ENCODE measurements at regions not wholly inside any gene's neighbourhood (a gene's known extent, or its start where the extent isn't known, plus 50 kb on each side); places are given as distances from the start of the nearest gene placed in this dataset.

DNA sequence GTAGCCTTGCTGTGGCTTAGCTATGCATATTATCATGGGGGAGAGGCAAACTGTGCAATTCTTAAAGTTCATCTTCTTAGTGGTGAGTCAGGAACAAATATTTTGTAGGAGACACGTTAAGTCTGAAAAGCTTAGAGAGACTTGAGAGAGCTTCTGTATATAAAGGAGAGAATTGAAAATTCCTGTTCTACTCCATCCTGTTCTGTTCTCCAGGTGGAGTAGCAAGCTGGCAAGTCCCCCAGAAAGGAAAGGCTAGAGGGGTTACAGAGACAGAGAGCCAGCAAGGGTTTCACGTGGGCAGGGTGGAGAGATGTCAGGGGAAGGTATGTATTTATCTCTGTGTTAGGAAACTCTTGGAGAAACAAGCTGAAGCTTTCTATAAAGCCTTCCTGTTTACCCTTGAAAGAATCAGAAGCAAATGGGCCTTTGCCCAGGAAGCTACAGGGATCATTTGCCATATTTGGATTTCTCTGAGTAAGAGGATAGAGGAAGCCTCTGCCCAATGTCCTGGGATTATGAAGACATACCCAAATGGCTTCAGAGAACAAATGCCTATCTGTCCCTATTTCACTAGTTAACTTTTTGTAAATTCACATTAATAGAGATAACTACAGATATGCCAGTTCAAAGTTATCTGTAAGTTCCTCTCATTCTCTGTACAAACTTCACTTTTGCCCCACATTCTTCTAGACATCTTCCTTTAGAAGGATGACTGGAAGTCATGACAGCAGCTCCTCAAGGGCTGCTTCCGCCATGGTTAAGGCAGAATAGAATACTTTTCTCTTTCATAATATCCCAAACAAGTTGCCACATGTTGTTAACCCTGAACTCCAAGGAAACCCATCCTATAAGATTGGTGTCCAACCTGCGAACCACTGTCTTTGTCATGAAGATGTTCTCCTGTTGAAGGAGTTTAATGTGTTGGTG is 126.7 kb upstream of the NEDD9 start:
- DNase-seq (ENCODE audit: low spot score) = no peak

DNA sequence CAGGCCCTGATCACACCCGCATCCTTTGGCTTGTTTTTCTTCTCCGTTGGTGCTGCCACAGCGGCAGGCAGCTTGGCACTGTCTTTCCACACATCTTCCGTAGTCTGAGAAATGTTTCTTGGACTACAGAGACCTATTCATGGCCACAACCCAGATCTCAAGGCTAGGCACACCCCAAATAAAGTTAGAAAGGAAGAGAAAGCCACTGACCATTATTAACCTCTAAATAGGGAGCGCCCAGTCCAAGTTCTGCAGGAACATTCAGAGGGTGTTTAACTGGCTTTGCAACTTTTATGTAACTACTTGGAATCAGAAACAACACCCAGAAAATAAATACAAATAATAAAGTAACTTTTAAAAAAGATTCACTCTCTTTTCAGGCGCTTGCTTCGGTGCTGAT is 124.8 kb upstream of the NEDD9 start:
- no peak for DNase-seq (ENCODE audit: low spot score)

DNA sequence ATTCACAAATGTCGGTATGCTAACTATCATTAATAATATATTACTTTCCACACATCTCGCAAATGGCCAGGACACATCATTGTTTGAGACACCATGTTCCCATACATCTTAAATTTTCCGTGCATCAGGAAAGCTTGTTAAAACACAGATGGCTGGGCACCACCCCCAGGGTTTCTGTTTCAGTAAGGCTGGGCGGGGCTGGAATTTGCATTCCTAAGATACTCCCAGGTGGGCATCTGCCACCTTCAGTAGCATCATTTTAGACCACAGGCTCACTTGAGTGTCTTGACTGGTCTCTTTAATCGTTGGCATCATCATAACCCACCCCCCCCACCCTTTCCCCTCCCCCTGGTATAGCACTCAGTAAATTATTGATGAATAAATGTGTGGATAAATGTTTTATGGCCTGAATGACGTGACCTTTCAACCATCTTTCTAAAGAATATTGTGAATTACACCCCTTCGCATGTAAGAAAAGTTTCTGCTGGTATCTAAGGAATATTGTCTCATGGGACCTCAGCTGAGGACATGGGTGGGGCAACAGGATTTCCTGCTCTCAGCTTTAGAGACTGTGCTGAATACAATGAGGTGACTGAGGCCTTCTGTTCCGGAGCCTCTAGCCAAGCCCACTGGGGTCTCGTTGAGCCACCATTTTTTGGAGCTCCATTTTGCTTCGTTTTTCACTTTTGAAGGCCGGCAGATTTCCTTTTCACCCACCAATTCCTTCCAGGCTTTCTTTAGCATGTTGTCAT is 124.1 kb upstream of the NEDD9 start:
- DNase-seq (ENCODE audit: low spot score) = no peak

DNA sequence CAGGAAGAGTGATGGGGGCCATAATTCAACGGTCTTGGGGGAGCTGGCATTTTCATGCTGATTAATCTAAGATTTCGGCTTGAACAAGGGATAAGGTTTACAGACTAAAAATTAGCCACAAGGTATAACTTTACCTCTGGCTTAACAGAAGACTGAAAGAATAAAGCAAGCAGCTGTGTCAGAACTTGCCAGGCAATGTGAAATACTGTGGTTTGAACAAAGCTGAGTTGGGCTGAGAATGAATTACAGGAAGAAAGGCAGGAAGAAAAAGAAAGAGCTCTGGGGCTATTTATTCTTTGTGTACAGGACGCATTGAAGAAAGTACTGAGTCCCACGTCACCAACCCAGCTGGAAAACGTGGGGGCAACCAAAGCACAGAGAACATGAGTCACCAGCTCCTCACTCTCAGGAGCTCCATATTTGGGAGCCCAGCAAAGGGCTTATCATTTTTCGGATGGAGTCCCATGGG is 121.5 kb upstream of the NEDD9 start:
- peak; percentile 56 for DNase-seq (ENCODE audit: low spot score)

DNA sequence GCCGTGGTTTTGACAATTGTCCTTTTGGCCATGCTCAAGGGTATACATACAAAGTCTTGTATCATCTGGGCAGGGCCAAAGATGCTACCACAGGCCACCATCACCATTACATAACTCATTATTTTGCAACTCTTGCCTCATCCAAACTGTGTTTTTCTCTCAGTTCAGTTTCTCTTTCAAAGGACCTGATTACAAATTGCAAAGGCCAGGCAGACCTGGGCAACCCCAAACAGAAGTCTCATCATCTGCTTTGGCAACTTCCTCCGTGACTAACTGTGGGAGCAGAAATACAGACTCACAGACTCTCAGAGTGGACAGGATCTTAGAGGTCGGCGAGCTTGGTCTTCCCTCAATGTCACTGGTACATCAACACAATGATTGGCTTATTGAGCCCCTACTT is 117.8 kb upstream of the NEDD9 start:
- DNase-seq (ENCODE audit: low spot score) = no peak

DNA sequence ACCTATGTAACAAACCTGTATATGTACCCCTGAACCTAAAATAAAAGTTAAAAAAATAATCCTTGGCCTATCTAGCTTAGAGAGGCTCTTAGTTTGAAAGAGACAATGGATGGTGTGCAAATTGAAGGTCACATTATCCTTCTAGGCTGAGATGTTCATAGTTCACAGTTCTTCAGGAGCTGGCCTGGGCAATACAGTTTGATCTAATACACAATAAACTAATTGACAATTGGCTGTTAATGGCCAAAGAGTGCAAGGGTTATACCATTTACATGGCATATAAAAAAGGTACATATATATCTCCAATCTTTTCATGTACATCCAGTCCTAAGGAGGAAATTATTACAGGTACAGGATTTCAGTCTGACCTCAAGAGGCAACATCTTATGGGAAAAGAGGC is 117.4 kb upstream of the NEDD9 start:
- DNase-seq (ENCODE audit: low spot score) = no peak

DNA sequence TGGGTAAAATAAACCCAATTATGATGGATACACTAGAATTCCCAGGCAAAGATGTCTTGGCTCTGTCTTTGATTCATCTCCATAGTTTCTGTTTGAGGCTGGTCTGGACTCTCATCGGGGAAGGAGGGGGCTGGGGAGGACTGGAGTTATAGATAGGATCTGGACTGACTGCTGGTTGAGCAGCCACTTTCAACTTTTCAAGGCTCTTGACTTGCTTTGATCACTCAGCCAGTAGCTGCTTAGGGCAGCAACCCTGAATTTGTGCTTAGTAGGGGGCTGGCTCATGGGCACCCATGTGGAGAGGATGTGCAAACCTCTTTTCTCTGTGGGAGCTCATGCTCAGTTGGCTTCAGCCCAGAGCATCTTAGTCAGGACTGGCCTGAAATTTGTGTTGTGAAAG is 114.0 kb upstream of the NEDD9 start:
- DNase-seq (ENCODE audit: low spot score) = no peak

DNA sequence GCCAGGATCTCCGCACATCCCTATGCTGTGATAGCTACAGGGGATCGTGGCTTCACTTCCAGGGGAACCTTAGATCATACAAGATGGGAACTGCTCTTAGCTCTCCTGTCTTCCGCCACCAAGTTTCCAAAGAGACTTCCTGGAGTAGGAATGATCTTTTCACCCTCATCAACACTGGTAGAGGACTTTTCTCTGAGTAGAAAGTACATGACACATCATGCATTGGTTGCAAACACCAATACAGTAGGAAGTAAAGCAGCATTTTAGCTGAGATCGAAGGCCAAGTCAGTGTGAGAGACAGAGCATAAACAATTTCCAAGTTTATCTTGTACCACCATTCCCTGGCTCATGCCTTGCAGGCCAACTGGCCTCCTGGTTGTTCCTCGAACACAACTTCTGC is 113.1 kb upstream of the NEDD9 start:
- DNase-seq (ENCODE audit: low spot score) = no peak

DNA sequence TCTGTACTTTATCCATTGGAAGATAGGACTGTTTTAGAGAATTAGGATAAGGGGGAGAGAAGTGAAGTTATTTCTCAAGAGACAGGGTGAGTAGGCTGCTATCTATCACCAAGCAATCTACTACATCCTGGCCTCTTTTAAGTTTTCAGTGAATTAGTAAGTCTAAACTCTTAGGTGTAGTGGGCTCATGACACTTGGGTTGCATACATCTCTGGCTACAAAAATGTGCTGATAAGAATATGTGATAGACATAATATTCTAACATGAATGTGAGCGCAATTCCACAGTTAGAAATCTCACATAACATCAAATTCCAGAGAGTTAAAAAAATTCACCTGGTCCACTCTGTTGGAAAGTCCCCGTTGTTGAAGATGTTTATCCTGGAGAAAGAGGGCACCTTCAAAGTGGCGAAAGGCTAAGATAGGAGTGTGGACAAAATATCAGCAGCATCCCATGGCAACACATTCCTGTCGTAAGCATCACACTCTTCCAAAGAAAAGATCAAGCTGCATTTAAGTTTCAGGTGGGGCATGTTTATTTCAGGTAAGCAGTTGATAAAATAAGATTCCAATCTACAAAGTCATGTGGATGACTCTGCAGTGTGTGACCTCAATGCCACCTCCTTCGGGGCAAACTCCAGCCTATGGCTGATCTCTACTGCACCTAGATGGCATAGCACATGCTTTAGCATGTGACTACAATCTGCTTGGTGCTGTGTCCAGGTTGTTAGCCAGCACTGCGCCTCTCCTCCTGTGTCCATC is 111.7 kb upstream of the NEDD9 start:
- no peak for DNase-seq (ENCODE audit: low spot score)

DNA sequence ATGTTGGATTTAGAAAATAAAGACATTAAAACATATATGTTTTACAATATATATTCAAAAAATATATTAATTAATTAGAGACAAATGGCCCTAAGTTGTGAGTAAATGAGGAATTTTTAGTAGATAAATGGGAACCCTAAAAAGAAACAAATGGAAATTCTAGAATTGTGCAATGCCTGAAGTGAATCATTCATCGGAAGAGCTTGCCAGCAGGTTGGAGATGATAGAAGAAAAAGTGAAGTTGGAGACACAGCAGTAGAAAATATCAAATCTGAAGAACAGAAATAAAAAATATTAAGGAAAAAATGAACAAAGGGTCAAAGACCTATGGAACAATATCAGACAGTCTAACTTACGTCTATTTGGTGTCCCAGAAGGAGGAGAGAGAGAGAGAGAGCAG is 109.4 kb upstream of the NEDD9 start:
- no peak for DNase-seq (ENCODE audit: low spot score)

DNA sequence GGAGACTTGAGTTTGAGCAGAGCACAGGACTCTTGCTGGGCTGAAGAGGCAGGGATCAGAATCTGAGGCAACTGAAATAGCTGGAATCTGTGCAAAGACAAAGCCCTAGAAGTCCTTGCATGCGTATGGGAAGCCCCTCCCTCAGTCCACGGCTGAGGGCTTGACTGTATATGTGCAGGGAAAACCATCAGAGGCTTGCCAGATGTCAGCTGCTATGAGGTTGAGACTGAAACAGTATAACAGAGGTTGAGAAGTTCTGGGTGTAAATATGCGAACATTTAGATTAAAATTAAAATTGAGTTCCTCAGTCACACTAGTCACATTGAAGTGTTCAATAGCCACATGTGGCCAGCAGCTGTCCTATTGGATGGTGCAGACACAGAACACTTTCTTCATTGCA is 108.8 kb upstream of the NEDD9 start:
- DNase-seq (ENCODE audit: low spot score) = no peak

DNA sequence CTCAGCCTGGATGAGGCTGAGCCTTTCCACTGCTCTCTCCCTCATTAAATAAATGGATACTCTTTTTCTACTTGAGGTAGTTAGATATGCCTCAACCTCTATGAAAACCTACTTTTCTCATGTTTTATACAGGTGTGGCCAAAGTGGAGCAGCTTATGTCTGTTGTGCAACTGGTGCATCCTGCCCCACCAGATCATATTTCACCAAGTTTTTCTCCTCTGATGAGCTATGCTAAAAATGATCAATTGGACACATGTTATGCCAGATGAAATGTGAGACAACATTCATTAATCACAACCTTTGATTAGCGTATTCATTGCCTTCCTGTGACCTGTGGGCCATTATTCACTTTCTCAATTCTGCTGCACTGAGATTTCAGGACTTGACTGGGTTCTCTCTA is 106.9 kb upstream of the NEDD9 start:
- DNase-seq (ENCODE audit: low spot score) = no peak

DNA sequence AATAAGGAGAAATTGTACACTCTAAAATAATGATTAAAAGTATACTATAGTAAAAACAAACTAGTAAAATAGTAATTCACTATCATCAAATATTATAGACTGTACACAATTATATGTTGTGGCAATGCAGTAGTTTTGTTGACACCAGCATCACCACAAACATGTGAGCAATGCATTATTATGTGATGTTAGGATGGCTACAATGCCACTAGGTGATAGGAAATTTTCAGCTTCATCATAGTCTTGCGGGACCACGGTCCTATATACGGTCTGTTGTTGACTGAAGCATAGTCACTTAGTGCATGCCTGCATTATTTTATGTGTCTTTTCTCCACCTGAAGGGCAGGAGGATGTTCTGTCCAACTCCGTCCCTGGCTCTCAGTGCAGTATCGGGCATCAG is 104.8 kb upstream of the NEDD9 start:
- no peak for DNase-seq (ENCODE audit: low spot score)

DNA sequence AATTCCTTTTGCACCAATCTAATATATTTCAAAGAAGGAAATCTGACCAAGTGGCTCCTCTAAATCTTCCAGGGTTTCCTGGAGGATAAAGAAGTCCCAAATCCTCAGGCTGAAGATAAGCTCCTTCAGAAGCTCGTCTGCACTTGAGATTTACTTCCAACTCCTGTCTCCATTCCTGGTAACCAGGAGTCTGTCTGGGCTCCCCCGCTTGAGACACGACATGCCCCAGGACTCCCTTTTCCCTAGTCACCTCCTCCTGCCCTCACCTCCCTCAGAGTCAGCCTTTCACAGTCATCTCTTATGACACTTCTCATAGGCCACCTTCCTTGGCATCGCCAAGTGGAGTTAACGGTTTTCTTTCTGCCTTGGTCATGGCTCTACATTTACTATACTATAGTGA is 103.4 kb upstream of the NEDD9 start:
- no peak for DNase-seq (ENCODE audit: low spot score)

DNA sequence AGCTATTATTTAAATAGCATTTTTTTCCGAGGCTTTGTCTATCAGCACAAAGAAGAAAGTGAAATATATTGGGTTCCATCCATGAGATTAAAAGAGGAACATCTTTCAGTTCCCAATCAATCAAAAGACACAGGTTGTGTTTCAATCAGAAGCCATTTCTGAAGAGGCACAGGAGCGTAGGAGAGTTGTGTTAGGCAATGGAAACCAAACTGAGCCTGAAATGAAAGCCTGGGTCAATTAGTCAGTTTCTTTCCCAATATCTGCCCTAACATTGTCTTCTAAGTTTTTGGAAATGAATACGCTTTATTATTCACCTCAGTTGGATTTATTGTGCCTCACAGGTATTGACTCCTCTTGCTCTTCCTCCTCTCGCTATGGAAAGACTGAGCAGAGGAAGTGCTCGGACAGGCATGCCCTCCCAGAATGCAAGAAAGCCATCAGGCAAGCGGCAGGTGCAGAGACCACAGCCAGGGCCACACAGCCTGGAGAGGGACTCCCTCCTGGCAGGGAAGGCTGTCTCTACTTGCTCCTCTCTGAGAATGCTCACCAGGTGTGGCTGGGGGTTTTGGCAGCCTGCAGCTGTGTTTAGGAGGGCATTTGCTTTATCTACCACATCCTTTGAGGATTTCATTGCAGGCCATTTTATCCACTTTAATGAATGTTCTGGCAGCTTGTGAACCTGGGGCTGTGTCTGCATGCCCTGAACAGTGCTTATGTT is 100.8 kb upstream of the NEDD9 start:
- DNase-seq (ENCODE audit: low spot score) = no peak

DNA sequence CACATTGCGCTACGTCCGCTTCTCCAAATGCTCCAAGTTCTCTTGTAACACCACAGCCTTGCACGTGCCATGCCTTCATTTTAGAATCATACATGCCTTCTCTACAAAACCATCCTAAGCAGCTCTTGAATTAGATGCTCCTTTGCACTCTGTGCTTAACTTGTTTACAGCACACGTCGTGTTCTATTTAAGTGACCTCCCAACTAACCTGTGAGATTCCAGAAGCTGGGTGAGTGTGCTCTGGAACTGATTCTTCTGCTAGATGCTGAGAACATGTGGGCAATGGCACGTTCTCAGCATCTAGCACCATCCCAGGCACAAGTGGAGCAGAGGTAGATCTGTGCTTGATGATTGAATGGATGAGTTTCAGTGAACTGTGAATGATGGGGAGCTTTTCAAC is 100.0 kb upstream of the NEDD9 start:
- no peak for DNase-seq (ENCODE audit: low spot score)

DNA sequence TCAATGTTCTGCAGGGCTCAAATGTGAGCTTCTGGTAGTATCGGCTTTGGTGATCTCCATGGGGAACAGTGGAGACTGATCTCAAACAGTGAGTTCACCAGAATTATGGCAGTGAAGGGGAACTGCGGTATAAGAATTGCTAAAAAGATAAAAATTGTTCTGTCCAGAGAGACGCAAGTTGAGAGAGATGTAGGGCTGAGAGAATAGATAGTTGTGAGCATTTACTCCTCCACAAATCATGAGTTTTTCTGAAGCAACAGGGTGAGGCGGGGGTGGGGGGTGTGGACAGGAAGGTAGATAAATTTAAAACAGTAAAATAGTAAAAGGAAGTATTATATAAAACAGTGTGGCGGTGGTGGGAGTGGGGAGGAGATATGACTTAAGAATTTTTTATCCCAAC is 98.6 kb upstream of the NEDD9 start:
- no peak for DNase-seq (ENCODE audit: low spot score)

DNA sequence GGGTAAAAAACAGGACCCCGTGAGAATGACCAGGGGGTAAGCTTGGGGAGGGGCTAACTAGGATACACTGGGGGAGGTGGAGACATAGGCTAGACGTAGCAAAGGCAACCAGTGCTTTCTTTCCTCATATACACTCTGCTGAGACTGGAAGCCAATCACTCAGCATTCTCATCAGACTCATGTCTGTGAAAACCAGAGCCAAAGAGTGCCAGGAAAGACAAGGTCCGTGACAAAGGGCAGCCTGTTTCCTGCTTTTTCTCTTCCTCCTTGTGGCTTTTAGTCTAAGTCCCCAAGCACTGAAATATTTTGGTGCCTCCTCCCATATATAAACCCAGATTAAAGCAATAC is 97.9 kb upstream of the NEDD9 start:
- peak; percentile 21 for DNase-seq (ENCODE audit: low spot score)

DNA sequence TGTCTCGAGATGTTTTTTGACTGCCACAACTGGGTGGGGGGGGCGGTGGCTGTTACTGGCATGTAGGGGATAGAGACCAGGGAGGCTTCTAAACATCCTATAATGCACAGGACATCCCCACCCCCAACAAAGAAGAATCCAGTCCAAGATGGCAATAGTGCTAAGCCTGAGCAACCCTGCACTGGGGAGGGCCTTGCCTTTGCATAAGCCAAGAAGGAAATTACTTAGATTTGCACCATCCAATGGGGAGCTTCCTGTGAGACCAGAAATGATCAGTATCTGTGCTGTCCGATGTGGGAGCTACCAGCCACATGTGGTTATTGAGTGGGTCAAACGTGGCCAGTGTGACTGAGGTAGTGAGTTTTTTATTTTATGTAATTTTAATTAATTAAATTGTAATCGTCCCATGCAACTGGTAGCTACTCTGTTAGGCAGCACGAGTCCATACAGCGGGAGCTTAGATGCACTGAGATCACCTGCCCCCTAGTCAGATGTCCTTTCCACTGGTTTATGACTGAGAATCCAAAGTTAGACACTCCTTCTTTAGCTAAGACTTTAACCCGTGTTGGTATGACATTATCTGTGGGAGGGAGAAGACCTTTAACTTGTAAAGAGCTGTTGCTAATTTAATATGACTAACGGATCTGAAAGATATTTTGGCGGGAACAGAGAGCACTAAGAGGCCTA is 97.4 kb upstream of the NEDD9 start:
- DNase-seq (ENCODE audit: low spot score) = no peak

DNA sequence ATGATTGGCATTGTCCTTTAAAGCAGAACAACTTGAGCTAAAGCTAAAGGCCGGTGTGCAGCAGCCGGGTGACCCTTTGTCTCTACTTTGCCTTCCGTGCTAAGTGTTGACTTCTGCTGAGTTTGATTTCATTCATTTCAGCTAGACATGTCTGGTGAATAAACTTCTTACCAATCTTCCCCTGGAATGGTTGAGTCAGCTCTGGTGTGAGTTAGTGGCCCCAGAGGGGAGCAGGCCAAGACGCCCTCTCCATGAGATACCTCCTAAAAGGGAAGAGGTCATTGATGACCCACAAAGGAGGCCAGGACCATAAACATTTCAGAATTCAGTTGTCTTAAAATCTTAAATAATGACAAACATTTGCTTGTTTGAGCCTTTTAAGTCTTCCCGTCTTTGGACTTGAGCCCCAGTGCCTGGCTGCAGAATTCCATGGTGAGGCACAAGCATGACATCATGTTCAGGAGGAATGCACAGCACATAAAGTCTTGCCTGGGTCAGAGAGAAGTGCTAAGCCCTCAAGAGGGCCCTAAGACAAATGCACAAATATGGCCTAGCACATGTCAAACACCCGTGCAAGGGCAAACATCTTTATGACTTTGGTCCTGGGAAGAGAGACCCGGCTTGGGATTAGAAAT is 96.3 kb upstream of the NEDD9 start:
- no peak for DNase-seq (ENCODE audit: low spot score)

DNA sequence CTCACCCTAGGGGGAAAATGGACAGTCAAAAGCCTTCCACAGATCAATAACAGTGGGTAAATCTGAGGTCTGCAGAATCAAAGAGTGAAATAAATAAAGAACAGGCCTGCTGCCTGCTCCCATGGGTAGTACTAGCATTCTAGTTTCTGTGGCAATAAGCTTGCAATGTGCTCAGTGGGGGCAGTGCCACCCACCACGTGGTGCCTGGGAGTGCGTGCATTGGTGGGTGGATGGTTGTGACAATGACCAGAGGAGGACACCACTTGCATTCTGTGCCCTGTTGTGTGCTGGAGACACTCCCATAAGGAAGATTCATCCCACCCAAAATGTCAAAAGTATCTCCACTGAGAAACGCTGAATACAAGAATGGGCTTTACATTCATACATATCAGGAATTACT is 95.5 kb upstream of the NEDD9 start:
- no peak for DNase-seq (ENCODE audit: low spot score)
